ENCODE measurements at regions not wholly inside any gene's neighbourhood (a gene's known extent, or its start where the extent isn't known, plus 50 kb on each side); places are given as distances from the start of the nearest gene placed in this dataset.

GRCh38 chr14:66076176-66076575, 410.0 kb upstream of the CCDC196 start:
- no peak for DNase-seq

DNA sequence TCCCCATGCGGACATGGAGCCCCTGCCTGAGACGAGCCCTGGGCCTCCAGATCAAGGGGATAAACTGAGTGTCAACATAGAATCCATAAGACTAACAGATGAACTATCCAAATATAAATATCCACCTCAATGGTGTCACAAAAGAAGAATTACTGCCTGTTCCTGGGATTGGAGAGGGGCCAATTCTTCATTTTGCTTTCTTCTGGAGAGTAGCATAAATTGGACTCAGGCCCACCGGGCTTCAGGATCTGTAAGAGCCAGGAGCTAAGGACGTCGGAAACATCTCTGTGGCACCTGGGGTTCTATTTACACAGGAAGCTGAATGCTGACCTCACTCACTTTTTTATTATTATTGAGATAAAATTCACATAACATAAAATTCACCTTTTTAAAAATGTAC, 408.2 kb upstream of the CCDC196 start:
- DNase-seq = no peak

DNA sequence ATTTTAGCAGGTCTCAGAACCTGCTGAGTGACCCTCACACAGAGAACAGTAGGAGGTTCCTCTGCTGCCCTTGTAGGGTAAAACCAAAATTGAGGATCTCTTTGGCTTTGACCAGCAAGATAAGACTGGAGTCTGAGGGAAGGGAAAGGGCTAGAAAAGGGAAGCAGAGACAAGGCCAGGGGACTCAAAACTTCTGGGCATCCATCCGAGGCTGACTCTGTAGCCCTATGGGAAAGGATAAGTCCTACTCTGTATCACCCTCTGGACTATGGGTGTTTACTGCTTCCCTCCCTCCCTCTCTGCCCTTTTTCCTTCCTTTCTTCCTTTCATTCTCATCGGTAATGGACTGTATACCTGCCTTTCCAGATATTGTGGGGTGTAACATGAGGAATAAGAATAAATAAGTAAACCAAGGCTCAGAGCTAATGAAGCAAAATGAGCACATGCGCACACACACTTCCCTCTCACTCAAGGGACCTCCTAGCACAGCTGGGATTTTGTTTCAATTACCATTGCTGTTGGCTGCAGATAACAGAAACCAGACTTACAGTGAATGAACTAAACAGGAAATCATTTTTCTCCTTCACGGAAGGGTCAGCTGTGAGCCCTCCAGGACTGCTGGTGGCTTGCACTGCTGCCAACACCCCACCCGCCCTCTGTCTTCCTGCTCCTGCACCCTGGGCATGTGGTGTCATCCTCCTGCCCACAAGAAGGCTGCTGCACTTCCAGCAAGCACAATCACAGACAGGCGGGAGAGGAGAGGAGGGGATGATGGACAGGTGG, 404.4 kb upstream of the CCDC196 start:
- DNase-seq = no peak

DNA sequence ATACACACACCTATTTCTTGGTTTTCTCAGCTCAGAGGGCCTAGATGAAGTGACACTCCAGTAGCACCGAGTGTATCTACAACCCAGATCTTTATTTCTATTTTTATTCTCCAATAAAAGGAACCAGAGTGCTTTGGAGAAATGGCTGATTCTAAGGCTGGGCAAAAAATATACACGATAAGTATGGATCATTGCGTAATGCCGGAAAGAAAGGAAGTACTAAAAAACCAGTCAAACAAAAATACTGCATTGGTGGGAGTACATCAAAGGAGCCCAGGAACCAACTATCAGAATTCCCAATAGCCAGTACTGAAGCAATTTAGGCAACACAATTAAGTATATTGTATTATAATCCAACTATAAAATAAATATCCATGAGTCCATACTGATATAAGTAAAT, 400.9 kb upstream of the CCDC196 start:
- no peak for DNase-seq

GRCh38 chr14:66085665-66086064, 400.5 kb upstream of the CCDC196 start:
- DNase-seq = no peak

DNA sequence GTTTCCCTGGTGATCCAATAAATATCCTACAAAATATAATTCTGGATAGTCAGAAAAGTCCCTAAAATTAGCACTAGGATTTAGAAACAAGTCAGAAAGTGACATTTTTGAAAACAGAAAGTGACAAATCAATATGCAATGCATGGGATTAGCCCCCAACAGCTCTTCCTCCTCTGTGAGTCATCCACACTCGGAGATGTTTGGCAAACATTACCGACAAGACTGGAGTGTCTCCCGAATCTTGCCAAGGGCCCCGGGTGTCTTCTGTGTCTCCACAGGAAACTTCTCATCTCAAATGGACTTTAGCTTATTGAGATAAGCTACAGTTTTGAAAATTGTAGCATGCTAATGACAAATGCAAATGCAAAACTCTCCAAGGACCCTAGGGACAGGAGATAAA, 398.9 kb upstream of the CCDC196 start:
- DNase-seq = no peak

GRCh38 chr14:66088656-66089055, 397.5 kb upstream of the CCDC196 start:
- no peak for DNase-seq

DNA sequence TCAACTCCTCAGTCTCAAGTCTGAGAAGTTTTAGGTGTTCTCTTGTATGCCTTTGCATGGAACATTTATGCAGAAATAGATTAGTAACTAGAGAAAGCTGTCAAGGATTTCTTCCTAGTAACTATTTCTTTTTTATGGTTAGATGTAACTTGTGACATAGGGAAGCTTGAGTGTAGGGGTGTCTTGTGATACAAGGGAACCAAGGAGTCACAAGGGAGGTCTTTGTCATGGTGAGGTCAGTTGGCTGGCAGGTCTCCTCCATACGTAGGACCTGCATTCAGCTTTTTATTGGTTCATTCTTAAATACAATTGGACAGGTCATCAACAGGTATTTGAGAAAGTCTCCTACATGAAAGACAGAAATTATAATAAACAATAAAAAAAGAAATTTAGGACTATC, 394.0 kb upstream of the CCDC196 start:
- DNase-seq = no peak

- no peak for DNase-seq
These were observed 393.4 kb upstream of the CCDC196 start for GRCh38 chr14:66092748-66093147.

DNA sequence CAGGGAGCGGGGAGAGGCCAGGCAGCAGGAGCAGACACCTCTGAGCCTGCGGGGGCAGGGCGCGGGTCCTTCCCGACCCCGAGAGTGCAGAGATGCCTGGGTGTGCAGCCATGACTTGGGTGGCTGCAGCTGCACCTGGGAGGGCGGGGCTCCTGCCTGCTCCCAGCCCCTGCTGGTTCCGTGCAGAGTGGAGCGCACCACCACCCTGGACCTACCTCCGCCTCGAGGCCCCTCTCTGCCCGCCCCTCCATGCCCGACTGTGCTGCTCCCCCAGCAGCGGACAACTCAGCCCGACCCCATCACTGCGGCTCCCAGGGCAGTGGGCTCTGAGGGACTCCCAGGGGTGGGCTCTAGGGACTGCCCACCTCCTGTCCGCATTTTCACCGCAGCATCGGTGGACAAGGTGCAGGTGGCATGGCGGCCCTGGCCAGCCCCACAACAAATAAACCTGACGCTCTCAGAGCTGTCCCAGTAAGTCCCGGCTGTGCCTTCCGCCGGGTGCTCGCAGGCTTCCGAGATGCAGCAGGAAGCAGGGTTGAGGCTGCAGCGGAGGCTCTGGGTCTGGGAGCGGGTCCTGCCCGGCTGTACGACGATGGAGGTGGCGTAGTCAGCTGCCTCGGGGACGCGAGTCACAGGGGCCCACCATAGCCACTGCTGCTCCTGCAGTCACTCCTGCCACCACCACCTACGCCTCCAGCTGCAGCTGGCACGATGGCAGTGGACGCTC, 392.0 kb upstream of the CCDC196 start:
- DNase-seq = no peak

- DNase-seq = no peak
These were observed 386.7 kb upstream of the CCDC196 start for GRCh38 chr14:66099451-66099850.

- DNase-seq = no peak
These were observed 386.2 kb upstream of the CCDC196 start for GRCh38 chr14:66099931-66100330.

- DNase-seq = no peak
These were observed 384.5 kb upstream of the CCDC196 start for GRCh38 chr14:66101662-66102061.

- no peak for DNase-seq
These were observed 381.7 kb upstream of the CCDC196 start for GRCh38 chr14:66104486-66104885.

GRCh38 chr14:66105815-66106214, 380.4 kb upstream of the CCDC196 start:
- no peak for DNase-seq

GRCh38 chr14:66109426-66109825, 376.7 kb upstream of the CCDC196 start:
- DNase-seq = no peak

- DNase-seq = no peak
These were observed 374.3 kb upstream of the CCDC196 start for GRCh38 chr14:66111891-66112290.

DNA sequence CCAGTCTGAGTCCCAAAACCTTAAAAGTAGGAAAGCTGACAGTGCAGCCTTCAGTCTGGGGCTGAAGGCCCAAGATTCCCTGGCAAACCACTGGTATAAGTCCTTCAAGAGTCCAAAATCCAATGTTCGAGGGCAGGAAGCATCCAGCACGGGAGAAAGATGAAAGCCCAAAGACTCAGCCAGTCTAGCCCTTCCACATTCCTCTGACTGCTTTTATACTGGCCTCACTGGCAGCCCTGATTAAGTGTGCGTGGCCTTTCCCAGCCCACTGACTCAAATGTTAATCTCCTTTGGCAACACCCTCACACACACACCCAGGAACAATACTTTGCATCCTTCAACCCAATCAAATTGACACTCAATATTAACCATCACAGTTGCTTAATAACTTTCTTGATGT, 372.1 kb upstream of the CCDC196 start:
- DNase-seq = no peak

- no peak for DNase-seq
These were observed 370.2 kb upstream of the CCDC196 start for GRCh38 chr14:66115740-66116502.

DNA sequence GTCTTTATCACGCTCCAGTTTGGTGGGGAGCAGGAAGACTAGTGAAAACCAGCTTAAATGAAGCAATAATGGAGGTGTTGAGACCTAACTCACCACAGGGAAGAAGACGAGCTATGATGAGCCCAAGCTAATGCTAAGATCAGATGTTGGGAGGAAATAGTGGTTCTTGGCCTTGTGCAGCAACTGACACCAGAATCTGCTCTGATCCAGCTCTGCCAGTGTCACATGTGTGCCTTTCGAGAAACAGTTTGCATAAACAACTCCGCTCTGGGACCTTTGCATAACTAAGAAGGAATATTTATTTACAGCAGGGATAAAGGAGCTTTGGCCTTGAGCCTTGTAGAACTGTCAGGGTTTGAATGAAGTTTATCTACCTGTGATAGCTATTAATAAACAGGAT, 369.4 kb upstream of the CCDC196 start:
- DNase-seq = no peak

DNA sequence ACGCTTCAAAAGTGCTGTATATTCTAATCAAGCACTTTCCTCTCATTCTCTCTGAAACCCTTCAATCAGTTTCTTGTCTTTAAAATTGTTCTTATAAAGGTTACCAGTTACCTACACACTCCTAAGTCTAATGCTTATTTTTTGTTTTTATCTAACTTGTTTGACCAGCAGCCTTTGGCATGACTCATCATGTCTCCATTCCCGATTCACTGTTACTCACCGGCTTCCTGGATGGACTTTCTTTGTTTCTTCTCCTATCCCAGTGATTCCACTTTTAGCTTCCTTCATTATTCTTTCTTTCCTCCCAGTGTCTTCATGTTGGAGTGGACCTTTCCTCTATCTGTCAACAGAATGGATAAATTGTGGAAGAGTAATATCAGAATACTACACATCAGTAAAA, 368.6 kb upstream of the CCDC196 start:
- no peak for DNase-seq

- DNase-seq = no peak
These were observed 366.5 kb upstream of the CCDC196 start for GRCh38 chr14:66119606-66120231.

GRCh38 chr14:66120402-66120801, 365.8 kb upstream of the CCDC196 start:
- no peak for DNase-seq
